Suprapubic skin (tissue), 4 donors: ENCODE measurements at regions not wholly inside any gene's neighbourhood (a gene's known extent, or its start where the extent isn't known, plus 50 kb on each side); places are given as distances from the start of the nearest gene placed in this dataset.
"Not testable (repeated sequence)": the region's sequence is repeated elsewhere in the genome, so short reads cannot be mapped to it uniquely, and the experiment has no call there.

Source experiments
- DNase-seq, 2 donors: peaks; one replicate each; pipeline ENCODE4 v3.0.0-alpha.2; 2019; ENCODE audit warnings: low spot score in 2 of 2
- H3K27ac ChIP-seq: fragments of 200-600 bp; sonication (generic); one replicate; pipeline ENCODE4 v1.5.1; 2019
- H3K27me3 ChIP-seq: fragments of 200-600 bp; sonication (generic); one replicate; pipeline ENCODE4 v1.5.1; 2019
- H3K36me3 ChIP-seq: fragments of 200-600 bp; sonication (generic); one replicate; pipeline ENCODE4 v1.5.1; 2019
- H3K4me1 ChIP-seq: fragments of 200-600 bp; sonication (generic); one replicate; pipeline ENCODE4 v1.5.1; 2019
- H3K4me3 ChIP-seq: fragments of 200-600 bp; sonication (generic); one replicate; pipeline ENCODE4 v1.5.1; 2019; ENCODE audit warnings: mild to moderate bottlenecking
- H3K9me3 ChIP-seq: fragments of 200-600 bp; sonication (generic); one replicate; pipeline ENCODE4 v1.5.1; 2019
- CTCF ChIP-seq, 2 donors: fragments of 200-600 bp in 1 of 2; fragments of 450-650 bp in 1 of 2; sonication (generic) in 1 of 2; IDR thresholded peaks; one replicate each; pipeline ENCODE4 v1.5.1; 2016 to 2019; ENCODE audit warnings: antibody characterized with exemption in 2 of 2, mild to moderate bottlenecking in 1 of 2, moderate library complexity in 1 of 2
- EP300 ChIP-seq: sonication (generic); formaldehyde crosslinking; IDR thresholded peaks from one replicate; pipeline ENCODE4 v1.6.1; 2017; ENCODE audit warnings: antibody characterized with exemption
- POLR2A ChIP-seq, 2 donors: fragments of 450-650 bp; IDR thresholded peaks; one replicate each; pipeline ENCODE4 v1.6.1; 2017; ENCODE audit warnings: antibody characterized with exemption in 2 of 2, mild to moderate bottlenecking in 2 of 2, moderate library complexity in 2 of 2
- POLR2AphosphoS5 ChIP-seq, 3 donors: sonication (generic); formaldehyde crosslinking; IDR thresholded peaks; one replicate each; pipeline ENCODE4 v1.6.1; 2017; ENCODE audit warnings: antibody characterized with exemption in 3 of 3
- WGBS: methylation state at CpG from one replicate; pipeline ENCODE4 v1.1.5; 2018; 5-methylcytosine and 5-hydroxymethylcytosine counted together

GRCh38 chr4:158428242-158428641, 93.4 kb upstream of the RXFP1 start:
- no peaks in the 10 kb centered on the region for H3K4me1 ChIP-seq
- no peaks in the 10 kb centered on the region for H3K9me3 ChIP-seq
- no peak for DNase-seq
- no peak overlapping the region for H3K27ac ChIP-seq
- H3K4me3 ChIP-seq = no peak overlapping the region
- no peaks in the 10 kb centered on the region for H3K36me3 ChIP-seq
- no peak for TF ChIP-seq POLR2AphosphoS5 (IDR thresholded peaks at IDR 0.05)
- no peaks in the 10 kb centered on the region for H3K27me3 ChIP-seq

GRCh38 chr4:158442736-158443135, 78.9 kb upstream of the RXFP1 start:
- DNase-seq = no peak
- TF ChIP-seq EP300 = no peak
- TF ChIP-seq POLR2A (IDR thresholded peaks at IDR 0.05) = no peak
- no peak for TF ChIP-seq POLR2AphosphoS5 (IDR thresholded peaks at IDR 0.05)
- TF ChIP-seq CTCF (IDR thresholded peaks at IDR 0.05) = no peak
- no peaks in the 10 kb centered on the region for H3K9me3 ChIP-seq
- no peak overlapping the region for H3K4me3 ChIP-seq
- H3K36me3 ChIP-seq = no peaks in the 10 kb centered on the region
- no peaks in the 10 kb centered on the region for H3K27me3 ChIP-seq
- no peaks in the 10 kb centered on the region for H3K4me1 ChIP-seq
- no peak overlapping the region for H3K27ac ChIP-seq

GRCh38 chr4:158443731-158444130, 78.0 kb upstream of the RXFP1 start:
- WGBS = 70% methylated on average over 1 of the region's 1 CpG

GRCh38 chr4:158444621-158445020, 77.1 kb upstream of the RXFP1 start:
- no peaks in the 10 kb centered on the region for H3K36me3 ChIP-seq
- TF ChIP-seq EP300 (no peak), CTCF (IDR thresholded peaks at IDR 0.05) (no peak), POLR2AphosphoS5 (IDR thresholded peaks at IDR 0.05) (no peak), POLR2A (IDR thresholded peaks at IDR 0.05) (no peak)
- no peak overlapping the region for H3K4me3 ChIP-seq
- H3K4me1 ChIP-seq = no peaks in the 10 kb centered on the region
- no peaks in the 10 kb centered on the region for H3K9me3 ChIP-seq
- H3K27ac ChIP-seq = no peak overlapping the region
- no peak for DNase-seq
- no peaks in the 10 kb centered on the region for H3K27me3 ChIP-seq
- 92% methylated on average over 1 of the region's 1 CpG for WGBS

More at GRCh38 chr4:158443731-158444130, 78.0 kb upstream of the RXFP1 start:
- no peak for TF ChIP-seq POLR2A (IDR thresholded peaks at IDR 0.05)
- no peak for TF ChIP-seq POLR2AphosphoS5 (IDR thresholded peaks at IDR 0.05)
- TF ChIP-seq EP300 = no peak
- no peak for TF ChIP-seq CTCF (IDR thresholded peaks at IDR 0.05)
- no peak for DNase-seq
- Histone ChIP-seq H3K9me3 (no peaks in the 10 kb centered on the region), H3K36me3 (no peaks in the 10 kb centered on the region), H3K27ac (no peak overlapping the region), H3K27me3 (no peaks in the 10 kb centered on the region), H3K4me1 (no peaks in the 10 kb centered on the region), H3K4me3 (no peak overlapping the region)

GRCh38 chr4:158446106-158446505, 75.6 kb upstream of the RXFP1 start:
- Histone ChIP-seq H3K27ac (no peak overlapping the region), H3K4me1 (no peaks in the 10 kb centered on the region), H3K4me3 (no peak overlapping the region), H3K9me3 (no peaks in the 10 kb centered on the region), H3K36me3 (no peaks in the 10 kb centered on the region), H3K27me3 (no peaks in the 10 kb centered on the region)
- DNase-seq = no peak
- WGBS = 36% methylated on average over 2 of the region's 2 CpGs
- no peak for TF ChIP-seq CTCF (IDR thresholded peaks at IDR 0.05)
- TF ChIP-seq EP300 = no peak
- no peak for TF ChIP-seq POLR2A (IDR thresholded peaks at IDR 0.05)
- no peak for TF ChIP-seq POLR2AphosphoS5 (IDR thresholded peaks at IDR 0.05)

GRCh38 chr4:158450741-158451140, 70.9 kb upstream of the RXFP1 start:
- WGBS = 32% methylated on average over 1 of the region's 1 CpG
- H3K27me3 ChIP-seq = no peaks in the 10 kb centered on the region
- H3K36me3 ChIP-seq = no peaks in the 10 kb centered on the region
- no peak for DNase-seq
- no peak overlapping the region for H3K4me3 ChIP-seq
- H3K4me1 ChIP-seq = no peaks in the 10 kb centered on the region
- peaks cover 4% of the 10 kb centered on the region for H3K9me3 ChIP-seq
- TF ChIP-seq CTCF (IDR thresholded peaks at IDR 0.05) (no peak), EP300 (no peak), POLR2A (IDR thresholded peaks at IDR 0.05) (no peak), POLR2AphosphoS5 (IDR thresholded peaks at IDR 0.05) (no peak)
- no peak overlapping the region for H3K27ac ChIP-seq

GRCh38 chr4:158452116-158452515, 69.6 kb upstream of the RXFP1 start:
- H3K36me3 ChIP-seq, H3K27ac ChIP-seq, H3K27me3 ChIP-seq, DNase-seq, H3K4me3 ChIP-seq, H3K4me1 ChIP-seq, H3K9me3 ChIP-seq: not testable (repeated sequence)
- 96% methylated on average over 1 of the region's 1 CpG for WGBS
